ENCODE measurements at regions not wholly inside any gene's neighbourhood (a gene's known extent, or its start where the extent isn't known, plus 50 kb on each side); places are given as distances from the start of the nearest gene placed in this dataset.

GRCh38 chr6:109308018-109308492 lies 74.2 kb downstream of the CD164 start (continued):
- TF ChIP-seq ATF3 (IDR thresholded peaks at IDR 0.05) (peak; percentile 87), ATF3 (CRISPR knock-in tag; conservative IDR thresholded peaks at IDR 0.05) (peak; percentile 90), CXXC5 (CRISPR knock-in tag; IDR thresholded peaks at IDR 0.05) (peak; percentile 90), NFIC (IDR thresholded peaks at IDR 0.05) (peak; percentile 73), TEAD2 (tag; IDR thresholded peaks at IDR 0.05) (peak; percentile 73; the same call in 1 of the 2 replicates), RCOR1 (IDR thresholded peaks at IDR 0.05; ENCODE audit: borderline replicate concordance in 1 of 2, low read depth in 2 of 2, low read length in 2 of 2) (peak; percentile 99 to 100), NCOR1 (IDR thresholded peaks at IDR 0.05) (peak; percentile 87), MECOM (CRISPR knock-in tag; IDR thresholded peaks at IDR 0.05) (peak; percentile 78), EP400 (IDR thresholded peaks at IDR 0.05) (peak; percentile 64), CBX8 (IDR thresholded peaks at IDR 0.05; ENCODE audit: borderline replicate concordance, extremely low read depth, low read depth, low read length, poor library complexity, severe bottlenecking) (no peak), FOSL1 (tag; conservative IDR thresholded peaks at IDR 0.05) (peak; percentile 98), HNRNPH1 (optimal IDR thresholded peaks at IDR 0.05; ENCODE audit: low read depth, low read length) (no peak), NFATC3 (IDR thresholded peaks at IDR 0.05) (no peak), TAF1 (IDR thresholded peaks at IDR 0.05; ENCODE audit: control insufficient read depth, extremely low read depth, insufficient read depth, low read length, severe bottlenecking) (peak; percentile 11), ARNT (IDR thresholded peaks at IDR 0.05) (peak; percentile 72 to 85; a peak in 1 of 4 replicates), HDAC2 (IDR thresholded peaks at IDR 0.05) (peak; percentile 98), SMARCA5 (IDR thresholded peaks at IDR 0.05) (no peak), ARID1B (IDR thresholded peaks at IDR 0.05) (peak; percentile 85), E2F5 (CRISPR knock-in tag; IDR thresholded peaks at IDR 0.05) (no peak; the same call in 1 of the 2 replicates)
- TF ChIP-seq, protein P1, sequence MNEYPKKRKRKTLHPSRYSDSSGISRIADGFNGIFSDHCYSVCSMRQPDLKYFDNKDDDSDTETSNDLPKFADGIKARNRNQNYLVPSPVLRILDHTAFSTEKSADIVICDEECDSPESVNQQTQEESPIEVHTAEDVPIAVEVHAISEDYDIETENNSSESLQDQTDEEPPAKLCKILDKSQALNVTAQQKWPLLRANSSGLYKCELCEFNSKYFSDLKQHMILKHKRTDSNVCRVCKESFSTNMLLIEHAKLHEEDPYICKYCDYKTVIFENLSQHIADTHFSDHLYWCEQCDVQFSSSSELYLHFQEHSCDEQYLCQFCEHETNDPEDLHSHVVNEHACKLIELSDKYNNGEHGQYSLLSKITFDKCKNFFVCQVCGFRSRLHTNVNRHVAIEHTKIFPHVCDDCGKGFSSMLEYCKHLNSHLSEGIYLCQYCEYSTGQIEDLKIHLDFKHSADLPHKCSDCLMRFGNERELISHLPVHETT (CRISPR knock-in tag; conservative IDR thresholded peaks at IDR 0.05 in 1 of 2, IDR thresholded peaks at IDR 0.05 in 1 of 2), result peak in 1 of 2 experiments; percentile 84; a peak in 1 of 4 replicates

All from K562 (cell line).